ENCODE measurements at regions not wholly inside any gene's neighbourhood (a gene's known extent, or its start where the extent isn't known, plus 50 kb on each side); places are given as distances from the start of the nearest gene placed in this dataset.

DNA sequence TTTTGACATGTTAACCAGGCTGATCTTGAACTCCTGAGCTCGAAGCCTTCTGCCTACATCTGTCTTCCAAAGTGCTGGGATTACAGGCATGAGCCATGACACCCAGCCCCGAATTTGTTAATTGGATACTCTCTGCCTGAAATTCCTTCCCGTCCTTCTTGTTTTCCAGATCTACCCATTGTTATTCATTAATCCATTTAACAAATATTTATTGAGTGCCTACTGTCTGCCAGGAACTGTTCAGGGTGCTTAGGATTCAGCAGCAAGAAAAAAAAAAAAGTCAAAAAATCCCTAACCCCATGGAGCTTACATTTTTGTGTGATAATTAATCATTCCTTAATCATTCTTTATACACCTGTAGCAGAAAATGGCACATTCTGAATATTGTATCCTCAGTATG lies 206.8 kb upstream of the FOXD3 start:
- no peak for TF ChIP-seq POLR2AphosphoS5 (IDR thresholded peaks at IDR 0.05; ENCODE audit: low read depth, low read length)
- no peak for TF ChIP-seq POLR2A (IDR thresholded peaks at IDR 0.05; ENCODE audit: low read depth, low read length)

Data from GM12891 (cell line).